ENCODE measurements at regions not wholly inside any gene's neighbourhood (a gene's known extent, or its start where the extent isn't known, plus 50 kb on each side); places are given as distances from the start of the nearest gene placed in this dataset.

DNA sequence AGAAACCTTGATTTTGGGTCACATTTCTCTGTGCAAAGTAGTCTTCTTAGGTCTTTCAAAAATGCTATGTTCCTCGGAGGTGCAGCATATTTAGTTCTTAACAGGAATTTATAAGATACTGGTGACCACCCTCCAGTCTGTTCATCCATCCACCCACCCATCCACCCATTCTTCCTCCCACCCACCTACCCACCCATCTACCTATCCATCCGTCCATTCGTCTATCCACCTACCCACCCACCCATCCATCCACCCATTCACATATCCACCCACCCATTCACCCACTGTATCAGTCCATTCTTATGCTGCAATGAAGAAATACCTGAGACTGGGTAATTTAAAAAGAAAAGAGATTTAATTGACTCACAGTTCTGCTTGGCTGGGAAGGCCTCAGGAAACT lies 74.9 kb downstream of the KCTD15 start:
- no peak for TF ChIP-seq SUZ12 (IDR thresholded peaks at IDR 0.05; ENCODE audit: extremely low read depth, insufficient read depth, insufficient read length)
- no peak for TF ChIP-seq ZNF274 (IDR thresholded peaks at IDR 0.05; ENCODE audit: low read depth, low read length)
- no peak for TF ChIP-seq YY1 (IDR thresholded peaks at IDR 0.05; ENCODE audit: insufficient read depth, insufficient read length)
